Vagina (tissue), 2 donors: ENCODE measurements at regions not wholly inside any gene's neighbourhood (a gene's known extent, or its start where the extent isn't known, plus 50 kb on each side); places are given as distances from the start of the nearest gene placed in this dataset.
"Not testable (repeated sequence)": the region's sequence is repeated elsewhere in the genome, so short reads cannot be mapped to it uniquely, and the experiment has no call there.

Source experiments
- CTCF ChIP-seq, 3 experiments: fragments of 450-650 bp in 2 of 3; fragments of 200-600 bp in 1 of 3; sonication (generic) in 1 of 3; IDR thresholded peaks; one replicate each; pipeline ENCODE4 v1.5.1; 2017 to 2019; ENCODE audit warnings: antibody characterized with exemption in 3 of 3, mild to moderate bottlenecking in 2 of 3, moderate library complexity in 2 of 3
- POLR2AphosphoS5 ChIP-seq, 2 donors: sonication (generic); formaldehyde crosslinking; IDR thresholded peaks; one replicate each; pipeline ENCODE4 v1.9.0; 2017; ENCODE audit warnings: antibody characterized with exemption in 2 of 2, mild to moderate bottlenecking in 2 of 2, low read depth in 1 of 2; ENCODE audit not compliant: insufficient read depth in 1 of 2

GRCh38 chr3:43229865-43230264, 56.5 kb upstream of the SNRK start:
- TF ChIP-seq CTCF (IDR thresholded peaks at IDR 0.05); POLR2AphosphoS5 (IDR thresholded peaks at IDR 0.05; ENCODE audit: insufficient read depth in 1 of 2, low read depth in 1 of 2): not testable (repeated sequence)
